ENCODE measurements at regions not wholly inside any gene's neighbourhood (a gene's known extent, or its start where the extent isn't known, plus 50 kb on each side); places are given as distances from the start of the nearest gene placed in this dataset.
"Not testable (repeated sequence)": the region's sequence is repeated elsewhere in the genome, so short reads cannot be mapped to it uniquely, and the experiment has no call there.

DNA sequence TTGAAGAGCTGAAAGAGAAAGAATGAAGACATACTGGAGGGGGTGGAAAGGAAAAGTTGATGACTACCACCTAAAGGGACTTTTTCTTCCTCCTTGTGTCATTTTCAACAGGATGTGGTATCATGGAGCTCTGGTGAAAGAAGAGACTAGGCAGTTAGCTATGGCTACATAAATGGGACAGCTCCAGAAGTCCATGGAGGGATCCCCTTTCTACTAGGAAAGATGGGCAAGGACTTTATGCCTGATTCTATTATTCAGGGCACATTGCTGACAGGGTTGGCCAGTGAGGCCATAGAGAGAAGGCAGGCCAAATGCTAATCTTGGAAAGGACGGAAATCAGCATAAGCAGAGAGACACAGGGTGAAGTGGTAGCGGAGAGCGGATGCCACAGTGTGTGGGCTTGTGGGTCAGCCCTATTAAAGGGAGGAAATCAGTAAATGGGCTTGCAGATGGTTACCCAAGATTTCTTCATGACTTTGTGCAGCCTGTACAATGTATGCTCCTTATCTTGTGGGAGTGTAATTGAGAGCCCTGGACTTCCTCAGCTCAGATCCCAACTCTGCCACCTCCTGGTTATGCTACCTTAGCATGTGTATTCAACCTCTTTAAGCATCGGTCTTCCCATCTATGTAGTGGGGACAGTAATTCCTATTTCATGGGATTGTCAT is 77.4 kb upstream of the TMEM170B start:
- no peak overlapping the region for H3K4me3 ChIP-seq (ENCODE audit: low read length in 3 of 3)
- no peaks in the 10 kb centered on the region for H3K27me3 ChIP-seq (ENCODE audit: control insufficient read depth, insufficient read depth, low read length)
- peaks cover 0 to 3% (median 0%) of the 10 kb centered on the region in 3 donors for H3K4me1 ChIP-seq (ENCODE audit: control insufficient read depth in 2 of 3, insufficient read depth in 2 of 3, low read depth in 1 of 3, low read length in 3 of 3)
- TF ChIP-seq, protein P1, sequence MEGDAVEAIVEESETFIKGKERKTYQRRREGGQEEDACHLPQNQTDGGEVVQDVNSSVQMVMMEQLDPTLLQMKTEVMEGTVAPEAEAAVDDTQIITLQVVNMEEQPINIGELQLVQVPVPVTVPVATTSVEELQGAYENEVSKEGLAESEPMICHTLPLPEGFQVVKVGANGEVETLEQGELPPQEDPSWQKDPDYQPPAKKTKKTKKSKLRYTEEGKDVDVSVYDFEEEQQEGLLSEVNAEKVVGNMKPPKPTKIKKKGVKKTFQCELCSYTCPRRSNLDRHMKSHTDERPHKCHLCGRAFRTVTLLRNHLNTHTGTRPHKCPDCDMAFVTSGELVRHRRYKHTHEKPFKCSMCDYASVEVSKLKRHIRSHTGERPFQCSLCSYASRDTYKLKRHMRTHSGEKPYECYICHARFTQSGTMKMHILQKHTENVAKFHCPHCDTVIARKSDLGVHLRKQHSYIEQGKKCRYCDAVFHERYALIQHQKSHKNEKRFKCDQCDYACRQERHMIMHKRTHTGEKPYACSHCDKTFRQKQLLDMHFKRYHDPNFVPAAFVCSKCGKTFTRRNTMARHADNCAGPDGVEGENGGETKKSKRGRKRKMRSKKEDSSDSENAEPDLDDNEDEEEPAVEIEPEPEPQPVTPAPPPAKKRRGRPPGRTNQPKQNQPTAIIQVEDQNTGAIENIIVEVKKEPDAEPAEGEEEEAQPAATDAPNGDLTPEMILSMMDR (IDR thresholded peaks at IDR 0.05; ENCODE audit: borderline replicate concordance, extremely low read depth, insufficient read depth), result no peak
- H3K36me3 ChIP-seq (ENCODE audit: control insufficient read depth in 2 of 3, insufficient read depth in 3 of 3, low read length in 3 of 3), result no peaks in the 10 kb centered on the region
- H3K9ac ChIP-seq (ENCODE audit: low read length in 3 of 3), result no peak overlapping the region
- intact Hi-C loops (cut with DNase I), result no loop called here
- DNase-seq, result no peak
- H3K27ac ChIP-seq (ENCODE audit: low read depth in 2 of 2, low read length in 2 of 2), result no peak overlapping the region
- no peaks in the 10 kb centered on the region for H3K9me3 ChIP-seq (ENCODE audit: control insufficient read depth in 2 of 3, insufficient read depth in 1 of 3, low read length in 3 of 3)
- no peak for FAIRE-seq

DNA sequence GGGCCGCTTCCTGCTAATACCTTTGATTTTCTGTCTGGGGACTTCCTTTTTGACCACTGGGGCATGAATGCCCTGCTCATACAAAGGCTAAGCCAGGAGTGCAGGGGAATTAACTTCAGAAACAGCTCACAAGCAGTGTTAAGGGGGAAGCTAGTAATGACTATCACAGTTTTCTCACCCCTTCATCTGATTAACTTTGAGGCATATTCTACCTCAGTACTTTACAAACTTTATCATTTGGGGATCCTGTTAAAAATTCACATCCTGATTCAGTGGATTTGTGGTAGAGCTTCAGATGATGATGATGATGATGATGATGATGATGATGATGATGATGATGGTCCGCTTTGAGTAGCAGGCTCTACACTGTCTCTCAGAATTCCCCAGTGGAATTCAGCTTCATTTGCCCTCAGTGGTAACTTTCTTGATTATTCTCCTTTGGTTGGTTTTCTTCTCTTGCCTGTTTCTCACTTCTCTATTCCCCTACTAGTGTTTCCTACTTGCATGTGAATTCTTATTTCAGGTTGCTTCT is 78.4 kb upstream of the TMEM170B start:
- Histone ChIP-seq H3K9me3 (ENCODE audit: control insufficient read depth in 2 of 3, insufficient read depth in 1 of 3, low read length in 3 of 3) (no peaks in the 10 kb centered on the region), H3K36me3 (ENCODE audit: control insufficient read depth in 2 of 3, insufficient read depth in 3 of 3, low read length in 3 of 3) (no peaks in the 10 kb centered on the region), H3K9ac (ENCODE audit: low read length in 3 of 3) (no peak overlapping the region), H3K4me1 (ENCODE audit: control insufficient read depth in 2 of 3, insufficient read depth in 2 of 3, low read depth in 1 of 3, low read length in 3 of 3) (peaks cover 0 to 3% (median 0%) of the 10 kb centered on the region in 3 donors), H3K27me3 (ENCODE audit: control insufficient read depth, insufficient read depth, low read length) (no peaks in the 10 kb centered on the region), H3K4me3 (ENCODE audit: low read length in 3 of 3) (no peak overlapping the region), H3K27ac (ENCODE audit: low read depth in 2 of 2, low read length in 2 of 2) (no peak overlapping the region)
- TF ChIP-seq, protein P1 (IDR thresholded peaks at IDR 0.05; ENCODE audit: borderline replicate concordance, extremely low read depth, insufficient read depth), result no peak
- DNase-seq, result peak in 1 of 5 donors; percentile 41
- FAIRE-seq, result no peak
- intact Hi-C loops (cut with DNase I), result no loop called here

DNA sequence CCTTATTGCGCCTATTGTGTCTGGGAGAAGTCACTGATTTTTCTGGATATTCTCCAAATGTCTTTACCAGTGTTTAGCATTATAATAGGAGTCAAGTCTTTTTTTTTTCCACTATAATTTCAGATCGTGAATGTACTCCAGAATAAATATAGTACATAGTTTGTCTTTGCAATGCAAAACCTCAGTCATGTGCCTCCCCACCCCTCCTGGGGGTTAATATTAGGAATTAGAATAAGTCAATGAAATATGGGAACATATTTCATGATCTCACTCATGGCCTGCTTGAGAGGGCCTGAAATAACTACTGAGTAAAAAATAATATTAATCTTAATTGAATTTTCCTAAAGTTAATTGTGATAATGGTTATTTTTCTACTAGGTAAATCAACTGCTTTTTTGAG is 79.0 kb upstream of the TMEM170B start:
- intact Hi-C loops (cut with DNase I), result no loop called here
- Histone ChIP-seq H3K27me3 (ENCODE audit: control insufficient read depth, insufficient read depth, low read length) (no peaks in the 10 kb centered on the region), H3K27ac (ENCODE audit: low read depth in 2 of 2, low read length in 2 of 2) (no peak overlapping the region), H3K4me1 (ENCODE audit: control insufficient read depth in 2 of 3, insufficient read depth in 2 of 3, low read depth in 1 of 3, low read length in 3 of 3) (peaks cover 0 to 3% (median 0%) of the 10 kb centered on the region in 3 donors), H3K36me3 (ENCODE audit: control insufficient read depth in 2 of 3, insufficient read depth in 3 of 3, low read length in 3 of 3) (no peaks in the 10 kb centered on the region), H3K9ac (ENCODE audit: low read length in 3 of 3) (no peak overlapping the region), H3K9me3 (ENCODE audit: control insufficient read depth in 2 of 3, insufficient read depth in 1 of 3, low read length in 3 of 3) (no peaks in the 10 kb centered on the region), H3K4me3 (ENCODE audit: low read length in 3 of 3) (no peak overlapping the region)
- FAIRE-seq (no peak), DNase-seq (no peak)
- TF ChIP-seq, protein P1 (IDR thresholded peaks at IDR 0.05; ENCODE audit: borderline replicate concordance, extremely low read depth, insufficient read depth), result no peak

DNA sequence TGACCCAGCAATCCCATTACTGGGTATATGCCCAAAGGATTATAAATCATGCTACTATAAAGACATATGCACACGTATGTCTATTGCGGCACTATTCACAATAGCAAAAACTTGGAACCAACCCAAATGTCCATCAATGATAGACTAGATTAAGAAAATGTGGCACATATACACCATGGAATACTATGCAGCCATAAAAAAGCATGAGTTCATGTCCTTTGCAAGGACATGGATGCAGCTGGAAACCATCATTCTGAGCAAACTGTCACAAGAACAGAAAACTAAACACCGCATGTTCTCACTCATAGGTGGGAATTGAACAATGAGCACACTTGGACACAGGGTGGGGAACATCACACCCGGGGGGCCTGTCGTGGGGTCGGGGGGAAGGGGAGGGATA is 80.1 kb upstream of the TMEM170B start:
- H3K4me3 ChIP-seq (ENCODE audit: low read length in 3 of 3); FAIRE-seq; H3K4me1 ChIP-seq (ENCODE audit: control insufficient read depth in 2 of 3, insufficient read depth in 2 of 3, low read depth in 1 of 3, low read length in 3 of 3); intact Hi-C loops (cut with DNase I); H3K36me3 ChIP-seq (ENCODE audit: control insufficient read depth in 2 of 3, insufficient read depth in 3 of 3, low read length in 3 of 3); H3K27ac ChIP-seq (ENCODE audit: low read depth in 2 of 2, low read length in 2 of 2); DNase-seq; H3K27me3 ChIP-seq (ENCODE audit: control insufficient read depth, insufficient read depth, low read length); H3K9ac ChIP-seq (ENCODE audit: low read length in 3 of 3); H3K9me3 ChIP-seq (ENCODE audit: control insufficient read depth in 2 of 3, insufficient read depth in 1 of 3, low read length in 3 of 3): not testable (repeated sequence)

DNA sequence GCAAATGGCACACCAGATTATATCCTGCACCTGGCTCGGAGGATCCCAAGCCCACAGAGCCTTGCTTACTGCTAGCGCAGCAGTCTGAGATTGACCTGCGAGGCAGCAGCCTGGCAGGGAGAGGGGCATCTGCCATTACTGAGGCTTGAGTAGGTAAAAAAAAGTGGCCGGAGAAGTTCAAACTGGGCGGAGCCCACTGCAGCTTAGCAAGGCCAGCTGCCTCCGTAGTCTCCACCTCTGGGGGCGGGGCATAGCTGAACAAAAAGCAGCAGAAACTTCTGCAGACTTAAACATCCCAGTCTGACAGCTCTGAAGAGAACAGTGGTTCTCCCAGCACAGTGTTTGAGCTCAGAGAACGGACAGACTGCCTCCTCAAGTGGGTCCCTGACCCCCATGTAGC is 85.4 kb upstream of the TMEM170B start:
- H3K9me3 ChIP-seq (ENCODE audit: control insufficient read depth in 2 of 3, insufficient read depth in 1 of 3, low read length in 3 of 3); H3K27me3 ChIP-seq (ENCODE audit: control insufficient read depth, insufficient read depth, low read length); H3K4me3 ChIP-seq (ENCODE audit: low read length in 3 of 3); DNase-seq; H3K36me3 ChIP-seq (ENCODE audit: control insufficient read depth in 2 of 3, insufficient read depth in 3 of 3, low read length in 3 of 3); FAIRE-seq; H3K27ac ChIP-seq (ENCODE audit: low read depth in 2 of 2, low read length in 2 of 2); intact Hi-C loops (cut with DNase I); H3K9ac ChIP-seq (ENCODE audit: low read length in 3 of 3); H3K4me1 ChIP-seq (ENCODE audit: control insufficient read depth in 2 of 3, insufficient read depth in 2 of 3, low read depth in 1 of 3, low read length in 3 of 3): not testable (repeated sequence)

Measured in kidney (tissue), 13 donors.